HFFc6 (cell line): ENCODE measurements at regions not wholly inside any gene's neighbourhood (a gene's known extent, or its start where the extent isn't known, plus 50 kb on each side); places are given as distances from the start of the nearest gene placed in this dataset.

Experiments used
- DNase-seq: peaks from one replicate; pipeline ENCODE4 v3.0.0-alpha.2; 2018
- H3K27ac Mint-ChIP-seq: 2 replicates; pipeline ENCODE4 v1.8.0; 2020; ENCODE audit warnings: mild to moderate bottlenecking, mixed read lengths
- H3K27me3 Mint-ChIP-seq: 2 replicates; pipeline ENCODE4 v1.8.0; 2021; ENCODE audit warnings: mild to moderate bottlenecking, moderate library complexity, mixed read lengths; ENCODE audit not compliant: insufficient read depth
- H3K36me3 Mint-ChIP-seq: 2 replicates; pipeline ENCODE4 v1.8.0; 2021; ENCODE audit warnings: low read depth, mixed read lengths
- H3K4me1 Mint-ChIP-seq: 2 replicates; pipeline ENCODE4 v1.8.0; 2020; ENCODE audit warnings: low read depth, mixed read lengths
- H3K4me3 Mint-ChIP-seq: 2 replicates; pipeline ENCODE4 v1.8.0; 2020; ENCODE audit warnings: mild to moderate bottlenecking, moderate library complexity, mixed read lengths
- H3K9me3 Mint-ChIP-seq: 2 replicates; pipeline ENCODE4 v1.8.0; 2020; ENCODE audit warnings: mild to moderate bottlenecking, mixed read lengths
- CTCF ChIP-seq: fragments of 200-600 bp; sonication (generic); IDR thresholded peaks from 2 replicates; pipeline ENCODE4 v1.5.0; 2021; ENCODE audit warnings: antibody characterized with exemption, mild to moderate bottlenecking

GRCh38 chr9:118303216-118303615 lies 599.0 kb downstream of the TLR4 start:
- H3K4me1 Mint-ChIP-seq: no peaks in the 10 kb centered on the region
- H3K4me3 Mint-ChIP-seq: no peak overlapping the region
- peaks cover 35% of the 10 kb centered on the region for H3K9me3 Mint-ChIP-seq
- H3K27me3 Mint-ChIP-seq: no peaks in the 10 kb centered on the region
- no peaks in the 10 kb centered on the region; the same call in 1 of the 2 replicates for H3K36me3 Mint-ChIP-seq
- no peak for DNase-seq
- no peak overlapping the region for H3K27ac Mint-ChIP-seq
- TF ChIP-seq CTCF: no peak

- Mint-ChIP-seq H3K4me3 (no peak overlapping the region), H3K27me3 (no peaks in the 10 kb centered on the region), H3K36me3 (no peaks in the 10 kb centered on the region; the same call in 1 of the 2 replicates), H3K9me3 (peaks cover 31% of the 10 kb centered on the region), H3K4me1 (no peaks in the 10 kb centered on the region), H3K27ac (no peak overlapping the region)
- TF ChIP-seq CTCF: no peak
- no peak for DNase-seq
Observed at GRCh38 chr9:118305331-118305730, 601.1 kb downstream of the TLR4 start.

- no peaks in the 10 kb centered on the region for H3K4me1 Mint-ChIP-seq
- no peak overlapping the region for H3K27ac Mint-ChIP-seq
- no peak for TF ChIP-seq CTCF
- DNase-seq: no peak
- H3K27me3 Mint-ChIP-seq: no peaks in the 10 kb centered on the region
- no peaks in the 10 kb centered on the region; the same call in 1 of the 2 replicates for H3K36me3 Mint-ChIP-seq
- peaks cover 37% of the 10 kb centered on the region for H3K9me3 Mint-ChIP-seq
- H3K4me3 Mint-ChIP-seq: no peak overlapping the region
Observed at GRCh38 chr9:118306801-118307200, 602.6 kb downstream of the TLR4 start.

DNA sequence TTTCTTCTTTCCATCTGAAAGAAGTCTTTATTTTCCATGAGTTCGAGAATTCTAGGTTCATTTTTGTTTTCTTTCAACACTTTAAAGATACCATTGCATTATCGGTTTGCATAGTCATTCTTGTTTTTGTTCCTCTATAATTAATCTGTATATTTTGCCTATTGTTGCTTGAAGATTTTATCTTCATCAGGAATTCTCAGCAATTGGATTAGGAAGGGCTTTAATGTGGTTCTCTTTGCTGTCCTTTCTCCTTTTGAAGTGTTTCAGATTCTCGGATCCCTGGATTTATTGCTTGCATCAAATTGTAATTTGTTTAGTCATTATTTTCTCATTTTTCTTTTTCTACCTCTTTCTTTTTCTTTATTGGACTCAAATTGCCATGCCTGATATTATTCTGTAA lies 609.8 kb downstream of the TLR4 start:
- Mint-ChIP-seq H3K4me3 (no peak overlapping the region), H3K27ac (no peak overlapping the region)

GRCh38 chr9:118316831-118317343 lies 612.7 kb downstream of the TLR4 start:
- H3K36me3 Mint-ChIP-seq: no peaks in the 10 kb centered on the region
- no peak for TF ChIP-seq CTCF
- H3K4me3 Mint-ChIP-seq: no peak overlapping the region
- H3K27me3 Mint-ChIP-seq: no peaks in the 10 kb centered on the region; the same call in 1 of the 2 replicates
- H3K4me1 Mint-ChIP-seq: no peaks in the 10 kb centered on the region
- peaks cover 30% of the 10 kb centered on the region for H3K9me3 Mint-ChIP-seq
- H3K27ac Mint-ChIP-seq: no peak overlapping the region
- no peak for DNase-seq

More for the DNA sequence above, 609.8 kb downstream of the TLR4 start:
- H3K36me3 Mint-ChIP-seq: no peaks in the 10 kb centered on the region
- no peaks in the 10 kb centered on the region; the same call in 1 of the 2 replicates for H3K27me3 Mint-ChIP-seq
- H3K4me1 Mint-ChIP-seq: no peaks in the 10 kb centered on the region
- peaks cover 34% of the 10 kb centered on the region for H3K9me3 Mint-ChIP-seq
- no peak for DNase-seq
- TF ChIP-seq CTCF: no peak
